Inferior parietal cortex (tissue), 1 donor: ENCODE measurements at regions not wholly inside any gene's neighbourhood (a gene's known extent, or its start where the extent isn't known, plus 50 kb on each side); places are given as distances from the start of the nearest gene placed in this dataset.
"Not testable (repeated sequence)": the region's sequence is repeated elsewhere in the genome, so short reads cannot be mapped to it uniquely, and the experiment has no call there.

Source experiments
- DNase-seq: peaks from one replicate; pipeline ENCODE4 v3.0.0-alpha.2; 2016; ENCODE audit errors: extremely low spot score

- DNase-seq, result no peak
Observed at GRCh38 chr6:12545619-12546409, 170.8 kb upstream of the PHACTR1 start.

- DNase-seq, result no peak
Observed at GRCh38 chr6:12546410-12547002, 170.1 kb upstream of the PHACTR1 start.

DNA sequence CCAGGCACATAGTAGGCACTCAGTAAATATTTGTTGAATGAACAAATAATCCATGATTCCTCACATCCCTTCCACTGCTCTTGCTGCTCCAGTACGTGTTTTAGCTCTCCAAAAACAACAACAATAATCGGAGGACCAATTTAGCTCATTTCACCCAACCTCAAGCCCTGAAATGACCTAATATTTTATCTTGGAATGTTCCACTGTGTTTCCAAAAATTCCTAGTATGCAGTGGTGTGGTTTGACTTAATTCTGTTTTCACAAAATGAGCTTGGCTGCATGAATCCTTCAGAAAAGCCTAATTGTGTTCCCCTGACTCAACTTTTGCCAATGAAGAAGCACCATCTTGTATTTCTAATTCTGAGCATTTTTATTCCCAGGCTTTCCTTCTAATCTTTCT is 168.0 kb upstream of the PHACTR1 start:
- DNase-seq, result no peak

DNA sequence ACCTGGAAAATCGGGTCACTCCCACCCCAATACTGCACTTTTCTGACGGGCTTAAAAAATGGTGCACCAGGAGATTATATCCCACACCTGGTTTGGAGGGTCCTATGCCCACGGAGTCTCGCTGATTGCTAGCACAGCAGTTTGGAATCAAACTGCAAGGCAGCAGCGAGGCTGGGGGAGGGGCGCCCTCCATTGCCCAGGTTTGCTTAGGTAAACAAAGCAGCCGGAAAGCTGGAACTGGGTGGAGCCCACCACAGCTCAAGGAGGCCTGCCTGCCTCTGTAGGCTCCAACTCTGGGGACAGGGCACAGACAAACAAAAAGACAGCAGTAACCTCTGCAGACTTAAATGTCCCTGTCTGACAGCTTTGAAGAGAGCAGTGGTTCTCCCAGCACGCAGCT is 167.1 kb upstream of the PHACTR1 start:
- DNase-seq, result not testable (repeated sequence)

GRCh38 chr6:12554820-12555219 is 161.7 kb upstream of the PHACTR1 start:
- DNase-seq, result not testable (repeated sequence)

DNA sequence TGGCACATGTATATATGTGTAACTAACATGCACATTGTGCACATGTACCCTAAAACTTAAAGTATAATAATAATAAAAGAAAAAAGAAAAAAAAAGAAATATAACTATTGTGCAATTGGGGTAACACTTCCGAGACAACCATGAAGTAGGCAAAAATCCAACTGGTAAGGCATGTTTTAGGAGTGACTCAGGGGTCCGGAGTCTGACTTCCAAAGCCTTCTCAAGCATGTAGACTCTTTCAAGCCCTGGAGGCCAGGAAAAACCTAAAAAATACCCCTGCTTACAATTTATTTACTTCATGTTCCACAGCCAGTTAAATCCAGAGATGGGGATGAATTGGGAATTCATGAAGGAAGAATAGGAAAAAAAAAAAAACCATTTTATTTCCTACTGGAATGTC is 161.3 kb upstream of the PHACTR1 start:
- DNase-seq, result no peak

DNA sequence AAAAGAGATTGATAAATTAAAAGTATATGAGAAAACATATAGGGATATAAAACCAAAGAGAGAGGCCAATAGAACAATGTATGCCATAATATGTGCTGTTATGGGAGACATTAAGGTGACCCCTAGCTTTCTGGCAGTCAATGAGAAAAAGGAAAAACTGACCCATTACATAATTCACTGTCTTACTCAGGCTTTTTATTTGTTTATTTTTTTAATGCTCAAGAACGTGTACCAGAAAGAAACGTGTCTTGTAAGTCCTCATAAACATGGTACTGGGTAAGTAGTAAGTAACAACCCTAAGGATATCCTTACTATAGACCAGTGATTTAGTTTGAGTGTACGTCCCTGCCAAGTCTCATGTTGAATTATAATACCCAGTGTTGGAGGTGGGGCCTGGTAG is 160.8 kb upstream of the PHACTR1 start:
- no peak for DNase-seq

- no peak for DNase-seq
Observed at GRCh38 chr6:12557765-12558164, 158.8 kb upstream of the PHACTR1 start.

DNA sequence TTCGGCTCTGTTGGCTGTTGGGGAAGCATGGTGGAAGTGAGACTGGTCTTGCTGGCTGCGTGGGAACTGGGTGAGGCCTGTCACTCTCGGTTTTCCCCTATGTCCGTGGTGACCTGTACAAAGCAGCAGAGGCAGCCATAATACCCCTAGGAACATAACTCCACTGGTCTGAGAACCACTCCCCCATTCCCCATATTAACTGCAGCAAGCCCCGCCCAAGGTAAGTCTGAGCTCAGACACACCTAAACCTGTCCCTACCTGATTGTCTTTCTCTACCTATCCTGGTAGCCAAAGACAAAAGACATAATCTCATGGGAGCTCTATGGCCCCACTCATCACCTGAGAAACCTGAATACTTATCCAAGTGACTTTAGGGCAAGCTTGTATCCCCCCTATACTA is 156.3 kb upstream of the PHACTR1 start:
- no peak for DNase-seq

GRCh38 chr6:12566618-12567123 is 149.9 kb upstream of the PHACTR1 start:
- no peak for DNase-seq

GRCh38 chr6:12567682-12568081 is 148.9 kb upstream of the PHACTR1 start:
- DNase-seq, result no peak

GRCh38 chr6:12569646-12570045 is 146.9 kb upstream of the PHACTR1 start:
- no peak for DNase-seq

GRCh38 chr6:12570461-12571030 is 146.0 kb upstream of the PHACTR1 start:
- DNase-seq, result peak; percentile 64

DNA sequence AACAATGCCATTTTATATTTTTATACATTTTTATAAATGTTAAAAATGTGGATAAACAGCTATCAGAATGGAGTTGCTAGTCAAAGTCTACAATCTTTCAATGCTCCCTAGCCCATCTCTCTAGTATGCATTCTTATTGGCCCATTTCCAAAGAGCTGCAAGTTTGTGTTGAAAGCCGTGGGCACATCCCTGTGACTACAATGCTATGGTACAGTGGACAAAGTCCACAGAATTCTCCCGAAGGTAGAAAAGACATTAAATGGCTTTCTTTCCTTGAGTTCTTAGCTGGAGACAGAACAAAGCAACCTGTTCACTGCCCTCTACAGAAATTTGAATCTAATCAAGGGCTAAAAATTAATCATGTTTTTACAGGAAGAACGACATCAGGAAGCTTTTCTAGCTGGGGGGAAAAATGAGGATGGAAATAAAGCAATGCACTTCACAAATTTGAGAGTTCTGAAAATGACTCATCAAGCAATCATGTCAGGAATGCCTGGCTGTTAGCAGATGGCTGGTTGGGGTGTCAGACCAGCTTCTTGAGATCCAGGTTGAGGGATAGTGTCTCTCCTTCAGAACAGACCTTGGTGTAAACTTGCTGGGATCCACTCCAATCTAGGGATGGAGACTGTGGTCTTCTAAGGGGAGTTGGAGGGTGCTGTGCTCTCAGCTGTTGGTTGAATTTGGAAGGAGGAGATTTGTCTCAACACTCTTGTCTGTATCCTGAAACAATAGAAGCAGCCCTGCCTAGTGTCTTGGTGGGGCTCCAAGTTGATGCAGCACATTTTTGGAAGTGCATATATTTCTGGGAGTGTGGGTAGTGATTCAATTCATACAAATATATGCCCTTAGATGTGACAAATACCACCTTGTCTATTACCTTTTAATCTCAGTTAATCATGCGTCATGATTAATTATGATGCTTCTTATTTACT is 143.4 kb upstream of the PHACTR1 start:
- peak; percentile 27 for DNase-seq

DNA sequence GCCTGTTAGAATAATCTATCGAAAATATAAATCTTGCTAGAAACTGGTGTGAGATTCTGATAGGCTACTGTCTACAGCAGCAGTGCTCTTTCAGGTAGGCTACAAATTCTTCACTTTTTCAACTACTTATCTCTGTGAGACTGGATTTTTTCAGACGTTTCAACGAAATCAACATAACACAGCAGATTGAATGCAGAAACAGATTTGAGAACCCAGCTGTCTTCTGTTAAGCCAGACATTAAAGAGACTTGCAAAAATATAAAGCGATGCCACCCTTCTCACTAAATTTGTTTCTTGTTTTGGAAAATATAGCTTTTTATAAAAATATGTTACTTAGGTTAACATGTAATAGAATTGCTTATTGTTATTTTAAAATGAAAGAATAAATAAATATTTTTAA is 140.6 kb upstream of the PHACTR1 start:
- no peak for DNase-seq

DNA sequence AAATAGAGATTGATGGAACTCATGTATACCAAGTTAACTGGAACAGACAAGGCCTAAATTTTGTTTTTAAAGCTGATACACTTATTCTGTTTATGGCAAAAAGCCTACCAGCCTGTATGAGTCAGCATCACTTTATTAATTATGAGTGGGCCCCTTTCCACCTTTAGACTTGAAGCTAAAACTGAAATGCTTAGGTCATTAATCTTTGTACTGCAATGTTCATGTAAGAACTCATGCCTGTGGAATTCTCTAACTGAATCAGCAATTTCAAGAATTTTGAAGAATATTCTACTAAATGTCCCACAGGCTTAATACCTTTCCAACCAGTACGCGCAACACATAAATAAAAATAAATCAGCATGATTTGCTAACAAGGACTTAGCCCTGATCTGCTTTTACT is 140.2 kb upstream of the PHACTR1 start:
- no peak for DNase-seq

DNA sequence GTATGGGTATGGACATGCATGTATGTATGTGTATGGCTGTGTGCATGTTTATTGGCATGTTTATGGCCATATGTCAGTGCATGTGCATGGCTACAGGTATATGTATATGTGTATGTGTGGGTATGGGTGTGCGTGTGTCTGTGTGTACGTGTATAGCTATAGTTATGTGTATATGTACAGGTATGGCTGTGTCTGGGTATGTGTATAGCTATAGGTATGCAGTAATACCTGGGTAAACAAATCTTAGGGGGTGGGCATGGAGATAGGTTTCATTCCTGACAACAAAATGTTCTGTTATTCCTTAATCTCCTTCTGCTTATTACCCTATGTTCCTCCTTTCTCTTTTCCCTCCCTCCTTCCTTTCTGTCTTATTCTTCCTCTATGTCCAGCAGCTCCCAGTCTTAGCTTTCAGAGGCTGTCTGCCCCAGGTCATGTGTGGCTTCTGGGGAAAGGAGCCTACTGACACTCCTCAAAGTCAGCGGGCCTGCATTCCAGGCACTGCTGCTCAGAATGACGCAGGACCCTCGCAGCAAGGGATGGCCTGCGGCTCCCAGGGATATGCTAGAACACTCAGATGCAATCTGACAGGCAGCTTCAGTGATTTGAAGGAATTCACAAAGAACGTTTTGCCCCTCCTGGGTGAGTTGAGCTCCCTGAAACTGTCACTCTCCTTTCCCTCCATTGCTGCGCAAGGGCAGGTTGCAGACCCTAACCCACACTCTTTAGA is 139.3 kb upstream of the PHACTR1 start:
- DNase-seq, result no peak

GRCh38 chr6:12578097-12578496 is 138.5 kb upstream of the PHACTR1 start:
- DNase-seq, result no peak

DNA sequence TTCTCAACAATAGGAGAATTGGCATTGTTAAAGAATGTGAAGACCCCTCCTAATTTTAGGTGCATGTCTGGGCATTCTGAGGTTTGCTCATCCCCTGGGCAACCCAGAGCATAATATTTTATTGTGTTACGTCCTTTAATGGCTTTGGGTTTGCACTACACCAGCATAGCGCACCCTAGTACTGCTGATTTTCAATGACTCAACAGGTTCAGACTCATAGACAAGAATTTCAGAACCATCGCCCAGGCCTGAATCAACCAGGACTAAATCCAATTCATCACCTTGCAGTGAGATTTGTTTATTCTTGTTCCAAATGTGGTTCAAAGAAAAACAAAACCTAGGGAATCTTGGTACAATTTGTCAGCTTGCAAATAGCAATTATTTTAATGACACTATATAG is 137.8 kb upstream of the PHACTR1 start:
- DNase-seq, result no peak

GRCh38 chr6:12580290-12580689 is 136.3 kb upstream of the PHACTR1 start:
- DNase-seq, result no peak

DNA sequence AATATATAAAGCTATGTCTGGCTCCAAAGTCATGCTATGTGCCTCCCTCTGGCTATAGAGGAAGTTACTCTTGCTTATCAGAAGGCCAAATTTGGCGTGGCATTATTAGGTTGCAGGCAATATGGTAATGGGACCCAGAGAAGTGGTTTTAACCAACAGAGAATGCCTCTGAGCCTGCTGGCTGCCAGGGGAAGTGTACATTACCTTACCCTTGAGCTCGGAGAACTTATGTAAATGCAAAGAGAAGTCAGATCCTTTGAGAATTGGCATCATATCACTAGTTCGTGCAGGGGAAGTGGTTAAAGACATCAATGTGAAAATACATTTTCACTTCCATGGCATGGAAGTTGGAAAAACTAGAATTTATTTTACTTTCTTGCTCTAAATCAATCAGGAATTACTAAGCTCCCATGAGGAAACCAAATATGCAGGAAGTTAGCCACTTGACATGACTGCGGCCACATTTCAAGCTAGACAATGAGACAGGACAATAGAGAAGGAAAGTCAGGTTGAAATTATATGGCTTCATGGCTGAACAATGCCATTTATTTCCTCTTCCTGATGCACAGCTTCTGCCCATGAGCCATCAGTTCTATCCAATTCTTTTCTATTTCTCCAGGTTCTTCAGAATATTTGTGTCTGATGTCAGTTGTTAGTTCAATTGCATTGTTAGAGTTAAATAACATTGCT is 134.0 kb upstream of the PHACTR1 start:
- no peak for DNase-seq
